ENCODE measurements at regions not wholly inside any gene's neighbourhood (a gene's known extent, or its start where the extent isn't known, plus 50 kb on each side); places are given as distances from the start of the nearest gene placed in this dataset.

DNA sequence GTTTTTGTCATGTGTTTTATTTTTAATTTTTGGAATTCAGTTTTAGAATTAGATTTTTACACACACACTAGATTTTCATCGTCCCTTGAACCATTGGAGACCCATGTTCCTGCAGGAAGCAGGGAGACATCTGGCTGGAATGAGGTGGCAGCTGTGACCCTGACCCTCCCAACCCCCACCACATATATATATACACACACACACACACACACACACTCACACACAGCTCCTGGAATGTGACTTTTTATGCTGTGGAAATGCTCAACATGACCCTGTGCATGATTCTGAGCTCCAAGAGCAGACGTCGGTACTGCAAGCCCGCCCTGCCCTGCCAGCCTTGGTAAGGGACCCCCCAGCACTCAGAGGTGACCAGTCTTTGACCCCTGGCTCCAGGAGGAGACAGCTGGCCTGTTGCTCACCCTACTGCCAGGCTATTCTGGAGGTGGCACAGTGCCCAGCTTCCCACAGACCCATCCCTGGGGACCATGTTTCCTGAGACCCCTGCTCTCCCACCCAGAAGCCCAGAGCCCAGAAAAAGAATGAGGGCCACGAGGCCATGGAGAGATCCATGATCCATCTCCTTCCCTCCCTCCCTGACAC lies 103.2 kb upstream of the VSTM2B start:
- no peak overlapping the region for H3K4me3 ChIP-seq (replicated peaks; ENCODE audit: low read depth, low read length)
- no peak for DNase-seq (ENCODE audit: low read depth)
- no peak for TF ChIP-seq CTCF (IDR thresholded peaks at IDR 0.05; ENCODE audit: low read length, missing control alignments)

- TF ChIP-seq CTCF (IDR thresholded peaks at IDR 0.05; ENCODE audit: low read length, missing control alignments), result no peak
- DNase-seq (ENCODE audit: low read depth), result no peak
- no peak overlapping the region for H3K4me3 ChIP-seq (replicated peaks; ENCODE audit: low read depth, low read length)
Measured at GRCh38 chr19:29428071-29428470, 97.7 kb upstream of the VSTM2B start.

- DNase-seq (ENCODE audit: low read depth), result no peak
- H3K4me3 ChIP-seq (replicated peaks; ENCODE audit: low read depth, low read length), result no peak overlapping the region
- TF ChIP-seq CTCF (IDR thresholded peaks at IDR 0.05; ENCODE audit: low read length, missing control alignments), result no peak
Measured at GRCh38 chr19:29429021-29429420, 96.8 kb upstream of the VSTM2B start.

- DNase-seq (ENCODE audit: low read depth), result no peak
- no peak overlapping the region for H3K4me3 ChIP-seq (replicated peaks; ENCODE audit: low read depth, low read length)
- TF ChIP-seq CTCF (IDR thresholded peaks at IDR 0.05; ENCODE audit: low read length, missing control alignments), result no peak
Measured at GRCh38 chr19:29429581-29429980, 96.2 kb upstream of the VSTM2B start.

GRCh38 chr19:29431332-29431731 lies 94.5 kb upstream of the VSTM2B start:
- DNase-seq (ENCODE audit: low read depth), result no peak
- no peak for TF ChIP-seq CTCF (IDR thresholded peaks at IDR 0.05; ENCODE audit: low read length, missing control alignments)
- H3K4me3 ChIP-seq (replicated peaks; ENCODE audit: low read depth, low read length), result no peak overlapping the region

- TF ChIP-seq CTCF (IDR thresholded peaks at IDR 0.05; ENCODE audit: low read length, missing control alignments), result no peak
- DNase-seq (ENCODE audit: low read depth), result no peak
Measured at GRCh38 chr19:29432677-29433076, 93.1 kb upstream of the VSTM2B start.

DNA sequence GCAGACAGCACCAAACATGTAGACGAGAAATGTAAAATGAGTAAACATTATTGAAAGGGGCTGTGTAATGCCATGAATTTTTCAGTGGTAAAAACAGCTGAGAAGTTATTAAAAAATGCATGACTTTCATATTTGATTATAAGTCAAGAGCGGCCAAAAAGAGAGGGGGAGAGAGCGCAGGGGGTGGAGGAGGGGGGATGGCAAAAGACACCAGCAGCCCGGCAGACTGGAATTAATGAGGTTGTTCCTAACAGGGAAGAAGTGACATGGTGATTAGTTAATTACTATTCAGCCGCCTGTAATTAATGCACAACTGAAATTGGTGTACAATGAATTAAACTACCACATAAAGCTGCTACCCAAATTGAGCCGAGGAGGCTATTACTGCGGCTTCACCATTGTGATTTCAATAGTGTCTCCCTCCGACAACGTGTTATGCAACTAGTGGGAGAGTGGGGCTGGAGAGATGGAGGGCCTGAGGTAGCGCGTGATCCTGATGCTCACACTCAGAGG lies 89.1 kb upstream of the VSTM2B start:
- no peak for DNase-seq (ENCODE audit: low read depth)
- TF ChIP-seq CTCF (IDR thresholded peaks at IDR 0.05; ENCODE audit: low read length, missing control alignments), result no peak
- H3K4me3 ChIP-seq (replicated peaks; ENCODE audit: low read depth, low read length), result no peak overlapping the region

More at GRCh38 chr19:29432677-29433076, 93.1 kb upstream of the VSTM2B start:
- no peak overlapping the region for H3K4me3 ChIP-seq (replicated peaks; ENCODE audit: low read depth, low read length)

All from fibroblast of pulmonary artery (primary cell).